Suprapubic skin (tissue), 4 donors: ENCODE measurements at regions not wholly inside any gene's neighbourhood (a gene's known extent, or its start where the extent isn't known, plus 50 kb on each side); places are given as distances from the start of the nearest gene placed in this dataset.

Source experiments
- DNase-seq, 2 donors: peaks; one replicate each; pipeline ENCODE4 v3.0.0-alpha.2; 2019; ENCODE audit warnings: low spot score in 2 of 2
- H3K27ac ChIP-seq: fragments of 200-600 bp; sonication (generic); one replicate; pipeline ENCODE4 v1.5.1; 2019
- H3K27me3 ChIP-seq: fragments of 200-600 bp; sonication (generic); one replicate; pipeline ENCODE4 v1.5.1; 2019
- H3K36me3 ChIP-seq: fragments of 200-600 bp; sonication (generic); one replicate; pipeline ENCODE4 v1.5.1; 2019
- H3K4me1 ChIP-seq: fragments of 200-600 bp; sonication (generic); one replicate; pipeline ENCODE4 v1.5.1; 2019
- H3K4me3 ChIP-seq: fragments of 200-600 bp; sonication (generic); one replicate; pipeline ENCODE4 v1.5.1; 2019; ENCODE audit warnings: mild to moderate bottlenecking
- H3K9me3 ChIP-seq: fragments of 200-600 bp; sonication (generic); one replicate; pipeline ENCODE4 v1.5.1; 2019
- EP300 ChIP-seq: sonication (generic); formaldehyde crosslinking; IDR thresholded peaks from one replicate; pipeline ENCODE4 v1.6.1; 2017; ENCODE audit warnings: antibody characterized with exemption
- POLR2A ChIP-seq, 2 donors: fragments of 450-650 bp; IDR thresholded peaks; one replicate each; pipeline ENCODE4 v1.6.1; 2017; ENCODE audit warnings: antibody characterized with exemption in 2 of 2, mild to moderate bottlenecking in 2 of 2, moderate library complexity in 2 of 2
- POLR2AphosphoS5 ChIP-seq, 3 donors: sonication (generic); formaldehyde crosslinking; IDR thresholded peaks; one replicate each; pipeline ENCODE4 v1.6.1; 2017; ENCODE audit warnings: antibody characterized with exemption in 3 of 3
- WGBS: methylation state at CpG from one replicate; pipeline ENCODE4 v1.1.5; 2018; 5-methylcytosine and 5-hydroxymethylcytosine counted together
- TF ChIP-seq, protein P1 (sequence below), 2 donors: fragments of 200-600 bp in 1 of 2; fragments of 450-650 bp in 1 of 2; sonication (generic) in 1 of 2; IDR thresholded peaks; one replicate each; pipeline ENCODE4 v1.5.1; 2016 to 2019; ENCODE audit warnings: antibody characterized with exemption in 2 of 2, mild to moderate bottlenecking in 1 of 2, moderate library complexity in 1 of 2

DNA sequence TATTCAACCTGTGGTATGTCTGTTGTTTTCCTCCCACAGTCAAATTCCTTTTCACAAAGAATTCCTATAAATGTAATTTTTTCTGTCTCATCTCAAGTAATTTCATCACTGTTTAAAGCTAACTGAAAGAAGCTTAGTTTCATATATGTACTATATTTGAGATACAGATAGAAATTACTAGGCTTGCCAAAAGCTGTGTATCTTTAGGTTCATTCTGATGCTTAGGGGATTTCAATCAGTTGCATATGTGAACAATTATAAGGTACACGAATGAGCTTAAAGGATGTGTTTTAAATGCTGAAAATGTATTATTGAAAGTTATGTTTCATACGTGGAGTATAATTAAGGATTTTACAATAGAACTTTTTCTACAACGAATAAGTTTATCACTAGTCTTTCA is 59.2 kb upstream of the DSG1 start:
- peaks cover 12% of the 10 kb centered on the region for H3K4me1 ChIP-seq
- 86% methylated on average over 3 of the region's 3 CpGs for WGBS
- no peaks in the 10 kb centered on the region for H3K27me3 ChIP-seq
- DNase-seq: no peak
- no peak overlapping the region for H3K27ac ChIP-seq
- no peaks in the 10 kb centered on the region for H3K36me3 ChIP-seq
- H3K9me3 ChIP-seq: no peaks in the 10 kb centered on the region
- H3K4me3 ChIP-seq: no peak overlapping the region
- TF ChIP-seq POLR2AphosphoS5 (IDR thresholded peaks at IDR 0.05): no peak
- TF ChIP-seq, protein P1, sequence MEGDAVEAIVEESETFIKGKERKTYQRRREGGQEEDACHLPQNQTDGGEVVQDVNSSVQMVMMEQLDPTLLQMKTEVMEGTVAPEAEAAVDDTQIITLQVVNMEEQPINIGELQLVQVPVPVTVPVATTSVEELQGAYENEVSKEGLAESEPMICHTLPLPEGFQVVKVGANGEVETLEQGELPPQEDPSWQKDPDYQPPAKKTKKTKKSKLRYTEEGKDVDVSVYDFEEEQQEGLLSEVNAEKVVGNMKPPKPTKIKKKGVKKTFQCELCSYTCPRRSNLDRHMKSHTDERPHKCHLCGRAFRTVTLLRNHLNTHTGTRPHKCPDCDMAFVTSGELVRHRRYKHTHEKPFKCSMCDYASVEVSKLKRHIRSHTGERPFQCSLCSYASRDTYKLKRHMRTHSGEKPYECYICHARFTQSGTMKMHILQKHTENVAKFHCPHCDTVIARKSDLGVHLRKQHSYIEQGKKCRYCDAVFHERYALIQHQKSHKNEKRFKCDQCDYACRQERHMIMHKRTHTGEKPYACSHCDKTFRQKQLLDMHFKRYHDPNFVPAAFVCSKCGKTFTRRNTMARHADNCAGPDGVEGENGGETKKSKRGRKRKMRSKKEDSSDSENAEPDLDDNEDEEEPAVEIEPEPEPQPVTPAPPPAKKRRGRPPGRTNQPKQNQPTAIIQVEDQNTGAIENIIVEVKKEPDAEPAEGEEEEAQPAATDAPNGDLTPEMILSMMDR (IDR thresholded peaks at IDR 0.05): no peak
- TF ChIP-seq EP300: no peak
- no peak for TF ChIP-seq POLR2A (IDR thresholded peaks at IDR 0.05)

GRCh38 chr18:31261792-31262582 is 56.0 kb upstream of the DSG1 start:
- H3K4me1 ChIP-seq: no peaks in the 10 kb centered on the region
- no peak overlapping the region for H3K27ac ChIP-seq
- no peak for TF ChIP-seq EP300
- no peak for TF ChIP-seq POLR2AphosphoS5 (IDR thresholded peaks at IDR 0.05)
- no peak for TF ChIP-seq POLR2A (IDR thresholded peaks at IDR 0.05)
- TF ChIP-seq, protein P1 (IDR thresholded peaks at IDR 0.05): no peak
- no peak for DNase-seq
- WGBS: 64% methylated on average over 6 of the region's 6 CpGs
- H3K9me3 ChIP-seq: no peaks in the 10 kb centered on the region
- no peak overlapping the region for H3K4me3 ChIP-seq
- H3K27me3 ChIP-seq: no peaks in the 10 kb centered on the region
- no peaks in the 10 kb centered on the region for H3K36me3 ChIP-seq

- Histone ChIP-seq H3K4me1 (peaks cover 24% of the 10 kb centered on the region), H3K36me3 (no peaks in the 10 kb centered on the region), H3K4me3 (no peak overlapping the region), H3K9me3 (no peaks in the 10 kb centered on the region), H3K27me3 (no peaks in the 10 kb centered on the region), H3K27ac (peak overlapping the region; percentile 61)
- TF ChIP-seq EP300 (no peak), POLR2AphosphoS5 (IDR thresholded peaks at IDR 0.05) (no peak), POLR2A (IDR thresholded peaks at IDR 0.05) (no peak)
- TF ChIP-seq, protein P1 (IDR thresholded peaks at IDR 0.05): no peak
- no peak for DNase-seq
- WGBS: 46% methylated on average over 2 of the region's 2 CpGs
Observed at GRCh38 chr18:31267823-31268481, 50.0 kb upstream of the DSG1 start.
